NB4 (cell line): ENCODE measurements at regions not wholly inside any gene's neighbourhood (a gene's known extent, or its start where the extent isn't known, plus 50 kb on each side); places are given as distances from the start of the nearest gene placed in this dataset.

Experiments used
- CTCF ChIP-seq: IDR thresholded peaks from one replicate; pipeline ENCODE4 v1.5.1; 2012; ENCODE audit warnings: low read depth, low read length
- MAX ChIP-seq: IDR thresholded peaks from 2 replicates; pipeline ENCODE4 v1.6.1; 2011; ENCODE audit warnings: low read depth, low read length
- MYC ChIP-seq: IDR thresholded peaks from 2 replicates; pipeline ENCODE4 v1.6.1; 2011; ENCODE audit warnings: low read depth, low read length
- POLR2A ChIP-seq: IDR thresholded peaks from 2 replicates; pipeline ENCODE4 v1.6.1; 2011; ENCODE audit warnings: mild to moderate bottlenecking; ENCODE audit not compliant: insufficient read length; ENCODE audit errors: extremely low read depth

- TF ChIP-seq CTCF (no peak), POLR2A (no peak), MYC (no peak), MAX (no peak)
Observed at GRCh38 chr15:53448232-53449015, 311.0 kb downstream of the WDR72 start.
